A549 (cell line): ENCODE measurements at regions not wholly inside any gene's neighbourhood (a gene's known extent, or its start where the extent isn't known, plus 50 kb on each side); places are given as distances from the start of the nearest gene placed in this dataset.

Experiments used
- ATAC-seq, 2 experiments: fragments of 200-7000 bp in 1 of 2; fragments of >200 bp in 1 of 2; cut with Nextera tagmentation in 1 of 2; cut with Tn5 transposase in 1 of 2; 3 replicates each; pipeline versions ENCODE4 v1.8.0 to v1.9.1; 2018 to 2020; ENCODE audit warnings: mild to moderate bottlenecking in 1 of 2, moderate library complexity in 1 of 2
- CTCF ChIA-PET: fragments of 300-600 bp; sonication (Branson Sonifier 250); formaldehyde crosslinking; extraction: SDS; loops from one replicate; lab custom pipeline; 2021; ENCODE audit warnings: antibody characterized with exemption, inconsistent platforms; lab: Yijun Ruan, JAX
- POLR2A ChIA-PET: fragments of 350-600 bp; formaldehyde crosslinking; extraction: SDS; loops from one replicate; lab custom pipeline; 2021; ENCODE audit warnings: antibody characterized with exemption, inconsistent platforms; lab: Yijun Ruan, JAX
- DNase-seq, 2 experiments: peaks; one replicate each; pipeline versions ENCODE4 v3.0.0 to v3.0.0-alpha.2; 2011 to 2016; ENCODE audit warnings: low read depth in 1 of 2, low spot score in 1 of 2
- FAIRE-seq: peaks from 2 replicates; lab custom pipeline; 2011; peaks lifted over from hg19 to GRCh38; lab: Jason Lieb, UNC
- H3K27ac ChIP-seq, 2 experiments: fragments of >200 bp; sonication (Bioruptor Twin); formaldehyde crosslinking; 3 replicates each; pipeline ENCODE4 v1.5.1; 2016 to 2017
- H3K4me1 ChIP-seq: fragments of >200 bp; sonication (Bioruptor Twin); formaldehyde crosslinking; 3 replicates; pipeline ENCODE4 v1.6.1; 2016
- H3K4me2 ChIP-seq: fragments of >200 bp; sonication (Bioruptor Twin); formaldehyde crosslinking; 3 replicates; pipeline ENCODE4 v1.6.1; 2016
- H3K4me3 ChIP-seq: fragments of >200 bp; sonication (Bioruptor Twin); formaldehyde crosslinking; 3 replicates; pipeline ENCODE4 v1.5.1; 2016
- H3K9me3 ChIP-seq: fragments of >200 bp; sonication (Bioruptor Twin); formaldehyde crosslinking; 3 replicates; pipeline ENCODE4 v1.6.1; 2016
- BCL3 ChIP-seq: fragments of >200 bp; sonication (Bioruptor Twin); formaldehyde crosslinking; IDR thresholded peaks from 3 replicates; pipeline ENCODE4 v1.6.1; 2016
- CEBPB ChIP-seq, 2 experiments: fragments of >200 bp in 1 of 2; sonication (Bioruptor Twin) in 1 of 2; formaldehyde crosslinking in 1 of 2; IDR thresholded peaks; 2 replicates each; pipeline ENCODE4 v1.6.1; 2012 to 2016
- EHF ChIP-seq: fragments of 250-450 bp; sonication (Bioruptor Pico); IDR thresholded peaks from 2 replicates; pipeline ENCODE4 v1.5.0; 2020; ENCODE audit warnings: mild to moderate bottlenecking
- FOXS1 ChIP-seq: fragments of 250-450 bp; sonication (Bioruptor Pico); IDR thresholded peaks from 2 replicates; pipeline ENCODE4 v1.5.0; 2020; ENCODE audit warnings: mild to moderate bottlenecking, moderate library complexity
- HOXA7 ChIP-seq: fragments of 250-450 bp; sonication (Bioruptor Pico); IDR thresholded peaks from 2 replicates; pipeline ENCODE4 v1.5.0; 2020; ENCODE audit warnings: mild to moderate bottlenecking, moderate library complexity
- HOXB13 ChIP-seq: fragments of 250-450 bp; sonication (Bioruptor Pico); IDR thresholded peaks from 2 replicates; pipeline ENCODE4 v1.5.0; 2020; ENCODE audit warnings: low read depth, mild to moderate bottlenecking, moderate library complexity
- JUNB ChIP-seq: fragments of >200 bp; sonication (Bioruptor Twin); formaldehyde crosslinking; IDR thresholded peaks from 2 replicates; pipeline ENCODE4 v1.6.1; 2016
- KDM1A ChIP-seq: fragments of 200-600 bp; sonication (generic); IDR thresholded peaks from 2 replicates; pipeline ENCODE4 v1.6.1; 2016; ENCODE audit warnings: low read depth, mild to moderate bottlenecking
- KDM5A ChIP-seq: fragments of 200-600 bp; sonication (generic); IDR thresholded peaks from 2 replicates; pipeline ENCODE4 v1.6.1; 2016; ENCODE audit warnings: antibody characterized with exemption, mild to moderate bottlenecking
- MAFK ChIP-seq: fragments of 450-650 bp; IDR thresholded peaks from 2 replicates; pipeline ENCODE4 v1.6.1; 2014; ENCODE audit not compliant: partially characterized antibody
- MAZ ChIP-seq: fragments of 150-350 bp; IDR thresholded peaks from 2 replicates; pipeline ENCODE4 v1.6.1; 2014; ENCODE audit warnings: antibody characterized with exemption, low read depth, low read length, borderline replicate concordance
- NFE2L2 ChIP-seq: fragments of 150-350 bp; conservative IDR thresholded peaks from 2 replicates; pipeline ENCODE4 v1.6.1; 2014; ENCODE audit warnings: low read length
- NR3C1 ChIP-seq: fragments of >200 bp; sonication (Bioruptor Twin); formaldehyde crosslinking; IDR thresholded peaks from 3 replicates; pipeline ENCODE4 v1.6.1; 2017
- SREBF2 ChIP-seq: fragments of 450-650 bp; IDR thresholded peaks from 2 replicates; pipeline ENCODE4 v1.6.1; 2014; ENCODE audit warnings: mild to moderate bottlenecking, moderate library complexity
- ZFP36 ChIP-seq: fragments of 450-650 bp; IDR thresholded peaks from 2 replicates; pipeline ENCODE4 v1.6.1; 2014; ENCODE audit warnings: borderline replicate concordance; ENCODE audit not compliant: partially characterized antibody
- ZNF302 ChIP-seq: fragments of 250-450 bp; sonication (Bioruptor Pico); IDR thresholded peaks from 2 replicates; pipeline ENCODE4 v1.9.0; 2021; ENCODE audit warnings: inconsistent platforms, mild to moderate bottlenecking, moderate library complexity
- WGBS: methylation state at CpG from one replicate; pipeline ENCODE4 v1.1.6; 2017; ENCODE audit errors: missing lambda C conversion rate; 5-methylcytosine and 5-hydroxymethylcytosine counted together
- TF ChIP-seq, protein P1 (sequence below): IDR thresholded peaks from 2 replicates; pipeline ENCODE4 v1.6.1; 2012; ENCODE audit warnings: low read depth, borderline replicate concordance

GRCh38 chr1:39106801-39107327, 80.7 kb downstream of the NDUFS5 start:
- H3K4me3 ChIP-seq: peak overlapping the region; percentile 81
- no peaks in the 10 kb centered on the region for H3K9me3 ChIP-seq
- H3K27ac ChIP-seq: peak overlapping the region; percentile 84 to 99
- DNase-seq (no peak), ATAC-seq (no peak), FAIRE-seq (no peak)
- CTCF ChIA-PET: interaction anchor here (0.5 to 2.7 kb wide), 11 partner anchors 15 to 1200 kb away, joined by 3 to 19 read pairs (median 3); no protein-coding TSS in a partner anchor
- H3K4me1 ChIP-seq: peaks cover 61% of the 10 kb centered on the region
- WGBS: 32% methylated on average over 4 of the region's 4 CpGs
- POLR2A ChIA-PET: interaction anchor here (0.5 to 1.3 kb wide), 2 partner anchors 85 to 181 kb away, joined by 3 to 5 read pairs; no protein-coding TSS in a partner anchor
- peak overlapping the region; percentile 86 for H3K4me2 ChIP-seq
- TF ChIP-seq SREBF2 (no peak), NR3C1 (no peak), MAZ (no peak), CEBPB (IDR thresholded peaks at IDR 0.05) (no peak), EHF (CRISPR knock-in tag) (no peak)

DNA sequence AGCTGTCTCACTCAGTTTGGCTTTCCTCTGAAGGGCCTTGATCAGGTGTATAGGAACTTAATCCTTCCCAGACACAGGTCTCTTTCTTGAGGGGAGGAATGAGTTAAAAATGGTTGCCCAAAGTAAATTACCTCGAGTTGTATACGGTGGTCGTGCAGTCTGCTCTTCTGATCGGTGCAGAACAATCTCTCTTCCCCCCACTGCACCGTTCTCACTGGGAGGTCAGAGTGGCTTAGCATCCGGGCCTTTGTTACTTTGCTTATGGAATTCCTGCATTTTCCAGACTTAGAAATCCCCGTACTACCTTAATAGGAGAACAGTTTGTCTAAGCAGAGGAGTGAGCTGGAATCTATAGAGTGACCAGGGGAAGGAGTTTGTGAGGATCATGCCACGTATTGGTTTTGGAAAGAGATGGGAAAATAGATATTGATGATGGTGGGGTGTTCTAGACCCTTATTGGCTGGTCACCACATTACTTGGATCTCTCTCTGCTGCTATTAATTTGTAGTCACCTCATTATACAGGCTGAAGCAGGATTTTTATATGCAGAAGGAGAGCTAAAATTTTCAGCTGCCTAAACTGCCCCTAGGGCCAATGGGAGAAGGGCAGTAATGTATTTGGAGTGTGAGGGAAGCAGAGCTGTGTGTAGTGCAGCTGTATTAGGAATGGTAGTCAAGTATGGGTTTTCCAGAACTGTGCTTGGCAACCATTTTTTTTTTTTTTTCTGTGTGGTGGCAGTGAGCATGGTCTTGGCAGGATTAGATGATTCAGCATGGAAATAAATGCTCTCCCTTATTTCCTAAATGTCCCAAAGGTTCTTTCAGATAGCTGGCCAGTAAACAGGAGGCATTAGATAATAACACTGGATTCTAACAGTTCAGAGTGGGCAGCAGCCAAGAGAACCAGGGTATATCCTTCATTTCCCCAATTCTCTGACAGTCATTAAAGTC, 81.5 kb downstream of the NDUFS5 start:
- no peak for DNase-seq
- peak overlapping the region; percentile 84 to 99; a peak in 5 of 6 replicates for H3K27ac ChIP-seq
- FAIRE-seq: no peak
- CTCF ChIA-PET: interaction anchor here (0.5 to 2.7 kb wide), 8 partner anchors 16 to 431 kb away, joined by 3 to 19 read pairs (median 3); no protein-coding TSS in a partner anchor
- TF ChIP-seq ZNF302: no peak
- no peak for TF ChIP-seq KDM5A
- no peak for TF ChIP-seq ZFP36
- no peak for TF ChIP-seq JUNB
- TF ChIP-seq, protein P1, sequence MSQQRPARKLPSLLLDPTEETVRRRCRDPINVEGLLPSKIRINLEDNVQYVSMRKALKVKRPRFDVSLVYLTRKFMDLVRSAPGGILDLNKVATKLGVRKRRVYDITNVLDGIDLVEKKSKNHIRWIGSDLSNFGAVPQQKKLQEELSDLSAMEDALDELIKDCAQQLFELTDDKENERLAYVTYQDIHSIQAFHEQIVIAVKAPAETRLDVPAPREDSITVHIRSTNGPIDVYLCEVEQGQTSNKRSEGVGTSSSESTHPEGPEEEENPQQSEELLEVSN: no peak
- no peak for TF ChIP-seq KDM1A
- no peak for TF ChIP-seq MAFK
- TF ChIP-seq HOXA7 (CRISPR knock-in tag): no peak
- no peak for TF ChIP-seq NFE2L2
- peaks cover 63% of the 10 kb centered on the region for H3K4me1 ChIP-seq
- ATAC-seq: no peak
- peak overlapping the region; percentile 81 for H3K4me3 ChIP-seq
- no peaks in the 10 kb centered on the region for H3K9me3 ChIP-seq
- peak overlapping the region; percentile 86 for H3K4me2 ChIP-seq
- WGBS: 25% methylated on average over 8 of the region's 8 CpGs
- POLR2A ChIA-PET: interaction anchor here (0.7 kb wide), 1 partner anchor 73 kb away, joined by 4 read pairs; no protein-coding TSS in a partner anchor

DNA sequence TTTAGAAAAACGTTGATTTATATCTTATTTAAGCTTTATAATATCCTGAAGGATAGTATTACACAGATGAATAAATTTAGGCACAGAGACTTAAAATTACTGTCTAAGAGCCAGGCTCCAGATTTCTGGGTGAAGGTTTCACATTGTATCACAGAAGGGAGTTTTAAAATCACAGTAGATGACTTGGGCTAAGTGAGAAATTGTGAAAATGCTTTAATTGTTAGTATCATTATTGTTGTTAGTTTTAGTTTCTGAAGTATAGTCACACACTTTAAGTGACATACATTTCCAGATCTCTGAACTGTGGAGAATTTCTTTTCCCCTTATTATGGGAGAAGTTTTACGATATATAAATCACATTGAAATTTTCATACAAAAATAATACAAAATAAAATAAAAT, 83.5 kb downstream of the NDUFS5 start:
- DNase-seq (no peak), ATAC-seq (no peak), FAIRE-seq (no peak)
- Histone ChIP-seq H3K4me2 (no peak overlapping the region), H3K4me1 (peaks cover 47% of the 10 kb centered on the region), H3K4me3 (no peak overlapping the region), H3K9me3 (no peaks in the 10 kb centered on the region), H3K27ac (no peak overlapping the region)
- WGBS: 76% methylated on average over 2 of the region's 2 CpGs
- POLR2A ChIA-PET: no interaction called here
- TF ChIP-seq FOXS1 (CRISPR knock-in tag) (no peak), BCL3 (no peak), HOXB13 (CRISPR knock-in tag) (no peak)
- CTCF ChIA-PET: interaction anchor here (0.8 to 3.7 kb wide), 3 partner anchors 11 to 82 kb away, joined by 3 to 19 read pairs (median 17); no protein-coding TSS in a partner anchor
